HG03280 (cell line): ENCODE measurements at regions not wholly inside any gene's neighbourhood (a gene's known extent, or its start where the extent isn't known, plus 50 kb on each side); places are given as distances from the start of the nearest gene placed in this dataset.

ENCODE experiments used
- ATAC-seq: cut with Tn5 transposase; IDR thresholded peaks from one replicate; pipeline ENCODE4 v1.9.1; 2021; ENCODE audit warnings: mild to moderate bottlenecking, moderate library complexity; ENCODE audit not compliant: unreplicated experiment

DNA sequence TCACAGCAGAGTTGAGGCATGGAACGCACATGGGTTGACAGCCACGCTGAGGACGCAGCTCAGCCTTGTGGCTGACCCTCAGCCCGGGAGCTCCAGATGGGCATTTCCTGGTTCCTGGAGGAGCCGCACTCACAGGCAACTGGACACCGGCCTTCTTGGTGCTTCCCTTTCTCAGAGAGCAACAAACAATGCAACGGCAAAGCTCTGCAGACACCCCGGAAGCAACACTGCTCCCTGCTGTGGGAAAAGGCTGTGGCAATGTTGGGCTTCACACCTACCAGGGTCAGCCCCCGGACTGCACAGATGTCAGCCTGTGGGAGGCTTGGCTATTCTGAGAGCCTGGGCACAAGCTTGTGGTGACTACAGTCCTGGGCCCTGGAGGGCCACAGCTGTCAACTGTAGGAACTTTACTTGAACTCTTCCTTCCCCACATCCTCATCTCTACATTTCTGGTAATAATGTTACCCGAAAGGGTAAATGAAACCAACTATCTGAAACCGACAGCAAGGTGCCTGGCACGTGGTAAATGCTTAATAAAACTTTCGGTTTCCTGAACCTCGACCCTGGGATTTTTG lies 597.5 kb upstream of the MKI67 start:
- no peak for ATAC-seq

DNA sequence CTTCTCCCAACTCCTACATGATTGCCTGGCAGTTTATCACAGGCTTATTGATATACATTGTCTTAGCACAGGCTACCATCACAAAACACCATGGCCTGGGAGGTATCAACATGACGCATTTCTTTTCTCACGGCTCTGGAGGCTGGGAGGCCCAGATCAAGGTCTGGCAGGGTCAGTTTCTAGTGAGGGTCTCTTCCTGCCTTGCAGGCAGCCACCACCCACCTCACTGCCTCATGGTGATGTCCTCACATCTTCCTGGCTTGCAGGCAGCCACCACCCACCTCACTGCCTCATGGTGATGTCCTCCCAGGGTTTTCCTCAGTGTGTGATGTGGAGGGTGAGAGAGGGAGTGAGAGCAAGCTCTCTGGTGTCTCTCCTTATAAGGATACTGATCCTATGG lies 599.3 kb upstream of the MKI67 start:
- ATAC-seq = no peak

DNA sequence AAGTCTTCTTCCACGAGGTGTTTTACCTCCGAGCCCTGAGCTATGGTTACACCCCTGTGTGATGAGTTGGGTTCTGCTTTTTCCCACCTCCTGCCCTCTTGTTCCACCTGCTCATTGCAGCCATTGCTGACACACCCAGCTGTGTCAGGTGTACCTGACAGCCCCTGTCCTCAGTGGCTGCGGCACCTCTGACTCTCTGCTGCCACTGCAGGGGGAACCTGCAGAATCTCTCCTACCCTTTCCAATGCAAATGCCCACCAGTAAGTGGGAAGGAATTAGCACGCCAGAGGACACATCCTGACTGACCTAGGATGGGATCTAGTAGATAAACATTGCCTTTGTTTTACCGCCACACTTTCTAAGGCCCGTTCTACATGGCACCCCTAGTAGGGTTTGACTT lies 600.9 kb upstream of the MKI67 start:
- ATAC-seq = no peak

DNA sequence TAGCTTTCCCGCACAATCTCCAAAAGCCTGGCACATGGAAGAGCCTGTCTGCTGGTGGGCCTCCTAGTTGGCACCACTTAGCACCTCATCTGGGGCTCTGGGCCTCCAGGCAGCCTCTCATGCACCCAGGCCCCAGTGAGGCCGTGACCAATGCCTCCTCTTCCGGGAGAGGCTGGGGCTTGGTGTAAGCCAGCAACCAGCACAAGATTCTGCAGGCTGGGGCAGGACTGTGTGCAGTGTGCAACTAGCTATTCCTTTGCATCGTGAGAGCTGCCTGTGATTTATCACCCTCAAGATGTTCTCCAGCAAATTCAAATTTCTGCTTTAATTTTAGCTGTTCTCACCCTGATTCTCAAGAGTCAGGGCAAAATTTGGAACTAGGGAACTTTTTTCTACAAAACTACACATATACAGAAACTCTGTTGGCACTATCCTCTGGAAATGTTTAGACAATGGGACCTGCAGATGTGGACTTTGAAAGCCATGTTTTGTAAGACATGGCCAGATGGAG lies 603.7 kb upstream of the MKI67 start:
- no peak for ATAC-seq

DNA sequence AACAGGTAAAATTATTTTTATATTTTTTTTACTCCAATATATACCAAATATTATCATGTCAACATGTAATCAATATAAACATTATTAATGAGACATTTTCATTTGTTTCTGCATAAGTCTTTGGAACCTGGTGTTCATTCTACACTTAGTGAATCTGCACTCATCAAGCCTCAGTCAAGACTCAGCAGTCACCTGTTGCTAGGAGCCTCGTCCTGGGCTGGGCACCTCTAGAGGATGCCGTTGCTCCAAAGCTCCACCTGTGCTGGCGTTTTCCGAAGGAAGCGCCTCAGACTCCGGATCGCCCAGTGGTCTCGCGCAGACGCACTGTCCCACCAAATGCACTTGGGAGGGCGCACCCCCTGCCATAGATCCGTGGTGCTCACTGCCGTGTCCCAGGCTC lies 604.7 kb upstream of the MKI67 start:
- no peak for ATAC-seq

DNA sequence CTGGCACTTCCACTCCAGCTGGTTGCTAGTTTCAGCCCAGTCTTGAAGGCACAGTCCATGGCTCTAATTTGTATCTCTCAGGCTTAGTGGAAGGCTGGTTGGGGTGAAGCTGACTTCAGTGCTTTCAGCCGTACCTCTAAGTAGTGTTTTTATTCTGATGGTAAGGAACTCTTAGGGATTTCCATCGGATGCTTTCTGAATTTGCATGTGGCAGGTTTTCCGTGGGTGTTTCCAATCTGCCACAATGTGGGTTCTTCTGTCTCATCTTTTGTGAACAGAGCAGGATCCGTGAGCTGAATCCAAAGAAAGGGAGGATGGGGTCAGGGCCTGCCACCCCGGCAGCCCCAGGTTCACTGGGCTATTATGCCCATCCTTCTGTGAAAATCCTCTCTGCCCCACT lies 607.9 kb upstream of the MKI67 start:
- no peak for ATAC-seq

DNA sequence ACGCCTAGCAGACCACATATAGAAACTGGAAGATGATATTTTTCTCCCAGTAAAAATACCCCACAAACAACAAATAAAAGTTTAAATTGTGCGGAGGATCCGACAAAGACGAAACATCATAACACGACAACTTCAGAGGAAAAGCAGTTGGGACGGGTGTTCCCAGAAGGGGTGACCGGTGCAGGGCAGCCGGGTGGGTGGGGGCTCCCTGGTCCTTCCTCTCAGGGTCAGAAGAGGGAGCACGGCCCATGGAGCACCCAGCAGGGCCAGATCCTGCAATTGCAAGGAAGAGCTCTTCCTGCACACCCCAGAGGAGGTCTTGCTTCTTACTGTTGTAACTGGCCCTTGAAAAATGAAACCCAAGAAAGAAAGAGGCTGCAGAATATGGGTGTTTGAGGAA lies 608.5 kb upstream of the MKI67 start:
- ATAC-seq = no peak

DNA sequence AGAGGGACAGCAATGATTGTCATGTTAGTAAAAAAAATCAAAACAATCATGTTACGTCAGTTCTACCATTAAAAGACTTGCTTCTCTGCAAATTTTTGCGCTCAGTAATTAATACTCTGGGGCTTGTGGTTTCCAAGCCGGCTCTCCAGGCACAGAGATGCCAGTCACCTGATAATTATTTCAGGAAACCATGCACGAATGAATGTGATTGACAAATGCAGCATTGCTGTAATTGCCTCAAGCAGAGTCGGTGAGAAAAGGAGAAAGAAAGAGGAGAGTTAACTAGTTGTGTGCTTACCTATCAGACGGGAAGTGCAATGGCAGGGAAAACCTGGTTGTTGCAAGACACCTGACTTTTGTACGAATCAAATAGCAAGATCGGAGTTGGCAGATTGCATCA lies 609.8 kb upstream of the MKI67 start:
- ATAC-seq = no peak

DNA sequence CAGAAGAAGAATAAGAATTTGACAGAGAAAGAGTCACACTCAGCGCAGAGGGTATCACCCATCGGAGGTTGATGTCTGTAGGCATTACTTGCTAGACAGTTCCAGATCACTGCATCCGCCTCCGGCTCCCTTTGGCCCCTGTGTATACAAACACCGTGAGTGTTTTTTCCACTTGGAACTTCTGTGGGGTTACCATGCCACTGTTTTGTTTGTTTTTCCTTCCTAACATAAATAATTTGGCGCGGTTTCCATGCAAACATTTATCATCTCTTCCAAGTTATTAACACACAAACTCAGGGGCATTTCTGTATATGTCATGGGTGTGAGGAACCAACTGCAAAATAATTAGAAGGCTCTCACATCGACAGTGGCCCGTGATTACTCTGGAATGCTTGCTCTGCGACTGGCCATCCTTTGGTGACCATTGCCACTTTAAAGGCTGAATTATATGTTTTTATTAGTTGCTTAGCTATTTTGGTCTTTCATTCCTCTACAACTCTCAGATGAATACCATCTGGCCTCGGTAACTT lies 612.2 kb upstream of the MKI67 start:
- ATAC-seq = no peak

DNA sequence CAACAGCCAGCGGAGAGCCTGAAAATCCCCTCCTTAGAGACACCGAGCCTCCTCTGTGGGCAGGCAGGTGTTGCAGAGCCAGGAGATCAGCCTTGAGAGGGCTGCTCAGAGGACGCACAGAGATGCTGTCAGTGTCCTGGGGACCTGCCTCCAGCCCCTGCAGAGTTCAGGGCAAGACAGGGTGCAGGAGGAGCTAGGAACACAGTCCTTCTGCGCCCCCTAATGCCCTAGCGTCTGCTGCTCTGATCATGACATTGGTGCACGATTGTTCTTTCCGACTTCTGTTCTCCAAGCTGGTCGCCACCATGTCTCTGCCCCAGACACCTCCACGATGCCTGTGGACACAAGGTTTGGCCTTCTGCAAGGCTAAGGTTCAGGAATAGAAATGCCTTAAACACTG lies 613.7 kb upstream of the MKI67 start:
- ATAC-seq = no peak

DNA sequence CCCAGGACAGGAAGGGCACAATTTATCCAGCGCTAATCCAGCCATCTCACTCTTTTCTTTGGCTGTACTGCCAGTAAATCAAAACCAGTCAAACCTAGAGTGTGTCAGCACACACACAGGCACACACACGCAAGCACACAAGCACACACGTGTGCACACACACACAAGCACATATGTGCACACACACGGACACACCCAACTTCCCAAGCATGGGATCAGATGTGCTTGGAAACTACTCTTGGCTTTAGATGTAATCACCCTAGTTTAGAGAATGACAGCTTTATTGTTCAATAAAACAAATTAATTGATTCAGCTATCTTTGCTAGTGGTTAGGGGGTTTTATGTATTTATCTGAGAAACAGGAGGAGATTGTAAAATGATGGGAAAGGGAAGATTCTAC lies 615.0 kb upstream of the MKI67 start:
- no peak for ATAC-seq

DNA sequence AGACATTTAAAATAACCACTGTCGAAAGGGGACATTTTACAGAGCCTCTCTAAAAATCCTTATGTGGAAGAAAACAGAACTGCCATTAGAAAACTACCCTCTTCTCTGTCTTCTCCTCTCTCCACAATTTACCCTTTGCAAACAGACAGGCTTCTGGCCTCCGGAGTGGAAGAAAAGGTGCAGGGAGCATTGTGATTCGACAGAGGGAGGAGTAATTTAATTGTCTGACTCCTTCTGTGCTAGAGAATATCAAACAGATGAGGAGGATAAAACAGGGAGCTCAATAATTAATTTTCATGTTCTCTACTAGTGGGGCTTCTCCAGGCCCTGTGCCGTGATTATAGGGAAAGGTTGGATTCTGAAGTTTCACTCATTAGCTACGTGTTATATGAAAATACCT lies 615.5 kb upstream of the MKI67 start:
- ATAC-seq = no peak

DNA sequence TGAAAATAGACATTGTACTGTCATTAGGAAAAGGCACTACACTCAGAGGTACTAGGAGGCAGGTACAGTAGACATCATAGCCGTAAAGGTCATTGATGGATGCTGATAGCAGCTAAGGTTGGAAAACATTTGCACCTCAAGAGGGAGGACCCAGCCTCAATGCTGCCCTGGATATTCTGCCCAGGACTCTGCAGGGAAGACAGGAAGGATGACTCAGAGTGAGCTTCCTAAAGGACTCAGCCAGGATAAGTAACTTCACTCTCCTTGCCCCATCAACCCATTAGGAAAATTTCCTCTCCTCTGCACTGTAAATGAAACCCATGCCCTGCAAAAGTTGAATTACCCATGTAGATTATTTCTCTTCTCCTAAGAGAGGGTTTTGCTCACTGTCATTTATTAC lies 617.9 kb upstream of the MKI67 start:
- ATAC-seq = no peak

DNA sequence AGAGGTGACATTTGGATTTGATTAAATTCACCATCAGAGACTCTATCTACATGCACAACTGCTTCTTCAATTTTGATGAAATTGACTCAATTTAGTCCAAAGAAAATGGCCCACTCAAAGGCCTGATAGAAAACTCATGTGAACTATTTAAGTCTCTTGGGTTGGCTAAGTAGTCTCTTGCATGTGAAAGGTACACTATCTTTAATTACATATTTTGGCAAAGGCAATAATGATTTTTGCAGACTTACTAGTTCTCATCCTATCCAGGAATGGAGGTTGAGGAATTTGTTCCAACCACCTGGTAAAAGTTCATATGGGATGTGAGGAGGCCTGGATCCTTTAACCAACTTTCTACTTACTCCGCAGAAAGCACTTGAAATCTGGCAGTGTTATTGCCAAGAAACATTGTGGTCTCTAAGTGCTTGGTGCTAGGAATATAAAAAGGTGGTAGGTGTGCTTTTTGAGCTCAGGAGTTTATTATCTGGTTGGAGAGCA lies 618.6 kb upstream of the MKI67 start:
- ATAC-seq = no peak

DNA sequence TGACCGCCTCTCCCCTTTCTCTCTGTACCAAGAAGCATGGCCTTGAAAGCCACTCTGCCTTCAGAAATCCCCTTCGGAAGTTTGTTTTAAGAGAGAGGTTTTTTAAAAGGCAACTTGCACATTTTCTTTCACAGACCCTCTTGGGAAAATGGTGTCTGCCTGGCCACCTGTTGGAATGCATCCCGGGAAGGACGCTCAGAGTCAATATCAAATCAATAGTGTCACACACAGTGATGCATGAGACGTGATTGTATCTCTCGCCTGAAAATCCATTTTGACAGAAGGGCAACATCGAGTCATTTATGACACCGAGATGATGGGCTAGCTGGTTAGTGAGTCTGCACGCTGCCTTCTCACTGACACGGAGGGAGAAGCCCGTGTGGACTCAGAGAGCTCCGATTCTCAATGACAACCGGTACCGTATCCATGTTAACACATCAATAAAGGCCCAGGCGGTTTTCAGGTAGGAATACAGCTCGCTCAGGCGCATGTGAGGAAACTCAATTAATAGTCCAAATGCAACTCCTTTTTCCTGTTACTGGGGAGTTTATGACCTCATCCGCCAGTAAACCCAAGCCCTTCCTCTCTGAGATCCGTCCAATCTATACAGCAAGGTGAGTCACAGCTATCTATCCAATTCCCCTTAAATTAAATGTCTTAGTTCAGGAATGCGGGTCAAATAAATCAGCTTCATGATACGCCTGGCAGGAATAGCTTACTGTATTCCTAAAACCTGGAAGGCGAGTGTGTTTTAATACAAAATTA lies 621.5 kb upstream of the MKI67 start:
- ATAC-seq = no peak

DNA sequence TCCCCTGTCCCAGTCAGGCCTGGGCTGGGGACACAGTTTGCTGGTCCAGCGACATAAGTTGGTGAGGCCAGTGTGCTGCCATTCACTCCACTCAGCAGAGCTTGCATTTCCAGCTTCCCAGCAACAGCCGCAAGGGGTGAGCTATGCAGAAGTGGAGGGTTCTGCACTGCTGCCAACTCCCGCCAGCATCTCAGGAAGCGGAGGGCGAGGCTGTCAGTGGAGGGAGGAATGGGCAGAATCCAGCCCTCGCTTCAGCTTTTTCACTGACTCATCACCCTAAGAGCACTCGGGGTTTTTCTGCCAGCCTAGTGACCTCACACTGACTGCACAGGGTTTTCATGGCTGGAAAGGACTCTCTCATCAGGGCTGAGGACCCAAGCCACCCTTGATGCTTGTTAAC lies 625.1 kb upstream of the MKI67 start:
- no peak for ATAC-seq

DNA sequence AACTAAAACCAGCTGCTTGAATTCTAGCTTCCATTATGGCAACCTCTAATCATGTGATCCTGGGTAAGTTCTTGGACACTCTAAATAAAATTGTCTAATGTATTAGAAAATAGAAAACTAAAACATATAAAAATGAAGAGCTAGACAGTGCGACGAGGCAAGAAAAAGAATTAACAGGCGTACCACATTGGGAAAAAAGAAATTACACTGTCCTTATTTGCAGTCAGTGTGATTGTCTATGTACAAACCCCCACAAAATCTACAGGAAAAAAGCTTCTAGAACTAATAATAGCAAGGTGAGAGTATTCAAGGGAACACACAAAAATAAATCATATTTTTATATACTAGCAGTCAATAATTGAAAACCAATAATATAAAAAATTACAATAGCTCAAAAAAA lies 625.6 kb upstream of the MKI67 start:
- ATAC-seq = no peak

DNA sequence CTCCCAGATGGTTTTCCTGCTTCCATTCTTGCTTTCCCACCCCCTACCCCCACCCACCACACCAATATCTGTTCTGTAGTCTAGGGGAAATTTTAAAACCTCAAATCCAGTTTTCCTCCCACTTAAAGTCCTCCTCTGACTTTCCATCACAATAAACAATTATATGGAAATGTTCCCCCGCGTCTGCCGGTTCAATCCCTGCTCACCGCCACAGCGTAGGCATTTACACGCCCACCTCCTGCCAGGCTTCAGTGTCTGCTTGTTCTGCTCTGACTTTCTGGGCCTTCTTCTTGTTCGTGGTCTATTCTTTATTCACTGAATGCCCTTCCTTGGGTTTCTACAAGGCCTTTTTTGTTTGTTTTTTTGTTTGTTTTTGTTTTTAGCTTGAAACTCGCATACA lies 633.0 kb upstream of the MKI67 start:
- no peak for ATAC-seq

DNA sequence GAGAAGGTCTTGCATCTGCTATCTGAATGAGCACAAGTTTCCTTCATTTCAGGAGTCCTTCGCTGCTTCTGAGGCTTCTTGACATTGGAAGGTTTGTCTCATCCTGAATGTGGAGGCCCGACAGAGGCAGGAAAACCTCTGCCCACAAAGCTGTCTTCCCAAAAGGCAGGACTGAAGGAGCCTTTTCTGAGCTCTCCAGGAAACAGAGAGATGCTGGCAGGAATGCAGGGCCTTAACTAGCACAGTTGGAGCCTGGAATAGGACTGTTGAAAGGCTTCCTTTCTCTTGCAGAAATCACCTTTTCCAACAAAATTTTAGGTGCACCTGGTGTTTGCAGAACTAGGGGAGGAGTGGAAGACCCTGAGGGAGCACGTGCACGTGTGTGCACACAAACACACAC lies 637.4 kb upstream of the MKI67 start:
- no peak for ATAC-seq

DNA sequence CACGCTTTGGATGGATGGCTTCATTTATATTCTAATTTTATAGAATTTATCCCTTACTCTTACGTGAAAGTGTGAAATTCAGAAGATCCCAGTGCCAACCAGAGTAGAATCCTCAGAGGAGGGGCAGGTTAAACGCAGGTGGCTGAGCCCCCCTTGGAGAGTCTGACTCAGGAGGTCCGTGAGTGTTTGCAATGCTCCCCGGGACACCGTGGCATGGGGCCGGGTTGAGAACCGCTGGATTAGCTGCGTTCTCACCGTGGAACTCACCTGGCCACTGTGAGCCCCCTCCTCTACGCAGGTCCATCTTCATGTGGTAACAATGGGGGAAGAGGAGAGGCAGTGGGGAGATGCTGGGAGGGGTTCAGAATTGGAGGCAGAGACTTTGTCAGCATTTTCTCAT lies 638.0 kb upstream of the MKI67 start:
- ATAC-seq = no peak

DNA sequence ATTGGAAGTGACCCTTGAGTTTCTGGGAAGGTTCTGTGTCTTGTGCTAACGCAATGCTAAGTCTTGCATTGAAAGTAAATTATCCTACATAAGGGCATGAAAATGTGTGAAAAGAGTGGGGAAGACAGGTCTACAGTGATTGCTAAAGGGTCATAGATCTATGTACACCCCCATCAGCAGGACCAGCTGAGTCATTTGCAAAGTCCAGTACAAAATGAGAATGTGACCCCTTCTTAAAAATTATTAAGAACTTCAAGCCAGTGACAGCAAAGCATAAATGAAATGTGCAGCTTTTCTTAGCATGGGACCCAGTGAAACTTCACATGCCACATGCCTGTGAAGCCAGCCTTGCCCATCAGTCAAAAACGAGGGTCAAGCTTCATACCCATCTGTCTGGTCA lies 640.7 kb upstream of the MKI67 start:
- ATAC-seq = no peak

DNA sequence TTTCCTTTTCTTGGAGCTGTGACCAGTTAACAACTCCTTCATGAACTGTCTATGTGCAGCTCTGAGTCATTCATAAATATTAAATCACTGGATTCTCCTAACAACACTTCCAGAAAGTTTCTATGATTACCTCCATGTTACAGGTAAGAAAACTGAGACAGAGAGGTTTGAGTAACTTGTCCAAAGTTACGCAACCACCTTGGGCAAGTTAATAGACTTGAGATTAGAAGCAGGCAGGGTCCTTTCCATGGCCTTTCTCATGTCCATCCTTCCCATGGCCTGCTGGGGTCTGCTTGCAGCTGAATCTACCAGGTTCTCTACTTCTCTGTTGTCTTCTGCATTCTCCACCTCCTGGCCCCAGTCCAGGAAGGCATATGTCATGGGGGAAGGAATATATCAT lies 648.8 kb upstream of the MKI67 start:
- no peak for ATAC-seq
